GM18858 (cell line): ENCODE measurements at regions not wholly inside any gene's neighbourhood (a gene's known extent, or its start where the extent isn't known, plus 50 kb on each side); places are given as distances from the start of the nearest gene placed in this dataset.
"Not testable (repeated sequence)": the region's sequence is repeated elsewhere in the genome, so short reads cannot be mapped to it uniquely, and the experiment has no call there.

Experiments used
- ATAC-seq: cut with Tn5 transposase; IDR thresholded peaks from one replicate; pipeline ENCODE4 v1.9.1; 2021; ENCODE audit not compliant: unreplicated experiment

DNA sequence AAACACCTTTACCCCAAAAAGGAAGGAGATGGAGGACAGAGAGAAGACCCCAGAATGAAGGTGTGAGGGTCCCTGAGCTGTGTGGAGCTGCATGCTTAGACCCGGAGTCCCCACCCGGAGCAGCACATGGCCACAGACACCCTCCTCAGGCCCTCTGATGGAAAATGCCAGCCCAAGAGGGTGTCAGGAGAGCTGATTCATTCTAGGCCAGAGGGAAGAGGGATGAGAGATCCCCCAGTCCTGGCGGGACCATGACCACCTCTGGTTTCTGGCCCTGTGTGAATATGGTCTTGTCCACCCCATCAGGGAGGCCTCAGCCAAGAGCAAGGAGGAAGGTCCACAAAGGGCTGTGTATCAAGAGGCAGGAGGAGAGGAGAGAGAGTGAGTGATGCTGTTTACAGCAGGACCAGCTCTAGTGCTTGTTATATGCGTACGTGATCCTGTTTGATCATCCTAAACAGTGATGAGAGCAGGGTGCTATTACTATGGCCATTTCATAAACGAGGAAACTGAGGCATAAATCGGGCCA is 186.6 kb upstream of the HAAO start:
- no peak for ATAC-seq

DNA sequence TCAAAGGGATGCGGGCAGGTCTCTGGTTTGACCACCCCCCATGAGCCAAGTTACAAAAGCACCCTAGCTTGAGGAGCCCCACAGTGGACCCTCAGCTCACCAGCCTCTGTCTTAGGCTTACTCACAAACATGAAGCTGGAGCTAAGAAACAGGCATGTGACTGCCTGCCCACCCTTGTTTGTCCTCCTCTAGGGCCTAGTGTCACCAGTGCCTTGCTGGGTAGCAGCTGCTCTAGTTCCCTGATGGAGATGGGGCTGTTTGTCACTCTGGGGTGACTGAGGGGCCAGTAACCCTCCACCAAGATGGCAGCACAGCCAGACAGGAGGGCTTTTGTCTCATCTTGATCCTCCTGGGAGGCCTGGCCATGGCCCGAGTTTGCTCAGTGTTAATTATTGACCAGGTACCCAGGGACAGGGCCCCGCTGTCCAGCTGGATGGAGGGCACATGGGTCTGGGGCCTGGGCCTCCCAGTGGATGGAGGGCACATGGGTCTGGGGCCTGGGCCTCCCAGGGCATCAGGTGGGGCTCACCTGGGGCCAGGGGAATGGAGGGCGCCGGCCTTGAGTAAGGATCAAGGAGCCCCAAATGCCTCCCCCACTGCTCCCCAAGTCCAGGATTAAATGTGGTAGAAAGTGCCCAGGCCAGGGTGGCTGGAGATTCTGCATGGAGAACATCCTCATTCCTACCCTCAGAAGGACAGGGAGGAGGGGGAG is 185.9 kb upstream of the HAAO start:
- no peak for ATAC-seq

DNA sequence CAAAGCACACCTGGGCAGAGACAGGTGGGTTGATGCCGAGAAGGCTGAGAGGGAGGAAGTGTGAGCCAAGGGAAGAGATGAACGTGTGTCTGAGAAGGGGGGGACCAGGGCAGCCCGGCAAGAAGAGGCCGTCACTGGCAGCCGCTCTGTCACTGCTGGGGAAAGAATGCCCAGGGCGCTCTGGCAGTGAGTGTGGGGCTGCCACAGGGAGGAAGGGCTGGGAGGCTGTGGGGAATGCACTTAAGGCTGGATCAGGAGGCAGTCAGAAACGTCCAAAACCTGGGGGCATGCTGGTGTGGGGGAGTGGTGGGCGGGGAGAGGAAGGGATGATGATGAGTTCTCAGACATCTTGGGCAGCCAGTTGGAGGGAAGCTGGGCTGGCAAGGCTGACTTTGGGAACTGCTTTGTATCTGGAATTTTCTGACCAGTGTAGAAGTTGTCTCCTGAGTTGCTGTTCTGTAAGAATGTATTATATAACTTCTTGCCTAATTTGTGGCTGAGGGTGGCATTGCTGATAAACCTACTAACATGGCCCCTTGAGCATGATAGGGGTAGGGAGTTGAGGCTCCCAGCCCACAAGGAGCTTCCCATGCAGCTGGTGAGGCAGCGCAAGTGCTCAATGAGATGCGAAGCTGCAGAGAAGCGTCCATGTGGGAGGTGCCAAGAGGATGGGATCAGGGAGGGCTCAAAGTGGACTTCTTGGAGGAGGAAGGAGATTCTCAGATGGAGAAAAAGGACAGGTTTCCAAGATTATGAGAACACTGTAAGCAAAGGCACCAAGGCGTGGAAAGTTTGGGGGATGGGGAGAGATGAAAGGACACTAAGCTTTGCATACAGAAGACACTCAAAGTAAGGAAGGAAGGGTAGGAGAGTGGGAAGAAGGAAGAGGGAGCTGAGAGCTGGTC is 185.1 kb upstream of the HAAO start:
- ATAC-seq: no peak

DNA sequence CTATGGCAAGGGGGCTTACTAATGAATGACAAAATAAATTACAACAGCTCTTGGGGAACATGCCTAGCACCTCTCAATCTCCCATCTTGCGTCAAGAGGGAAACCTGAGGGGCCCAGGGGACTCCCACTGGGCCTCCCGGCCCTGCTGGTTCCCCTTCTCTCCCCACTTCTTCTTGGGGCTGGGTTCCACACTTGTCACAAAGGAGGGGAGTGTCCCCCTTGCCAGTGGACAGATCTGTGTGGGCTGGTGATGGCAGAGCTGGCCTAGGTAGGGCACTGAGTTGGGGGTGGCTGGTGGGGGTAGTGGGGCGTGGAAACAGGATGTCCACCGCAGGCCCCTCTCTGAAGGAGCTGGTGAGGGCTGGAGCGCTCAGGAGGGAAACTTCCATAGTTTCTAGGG is 184.0 kb upstream of the HAAO start:
- ATAC-seq: no peak

DNA sequence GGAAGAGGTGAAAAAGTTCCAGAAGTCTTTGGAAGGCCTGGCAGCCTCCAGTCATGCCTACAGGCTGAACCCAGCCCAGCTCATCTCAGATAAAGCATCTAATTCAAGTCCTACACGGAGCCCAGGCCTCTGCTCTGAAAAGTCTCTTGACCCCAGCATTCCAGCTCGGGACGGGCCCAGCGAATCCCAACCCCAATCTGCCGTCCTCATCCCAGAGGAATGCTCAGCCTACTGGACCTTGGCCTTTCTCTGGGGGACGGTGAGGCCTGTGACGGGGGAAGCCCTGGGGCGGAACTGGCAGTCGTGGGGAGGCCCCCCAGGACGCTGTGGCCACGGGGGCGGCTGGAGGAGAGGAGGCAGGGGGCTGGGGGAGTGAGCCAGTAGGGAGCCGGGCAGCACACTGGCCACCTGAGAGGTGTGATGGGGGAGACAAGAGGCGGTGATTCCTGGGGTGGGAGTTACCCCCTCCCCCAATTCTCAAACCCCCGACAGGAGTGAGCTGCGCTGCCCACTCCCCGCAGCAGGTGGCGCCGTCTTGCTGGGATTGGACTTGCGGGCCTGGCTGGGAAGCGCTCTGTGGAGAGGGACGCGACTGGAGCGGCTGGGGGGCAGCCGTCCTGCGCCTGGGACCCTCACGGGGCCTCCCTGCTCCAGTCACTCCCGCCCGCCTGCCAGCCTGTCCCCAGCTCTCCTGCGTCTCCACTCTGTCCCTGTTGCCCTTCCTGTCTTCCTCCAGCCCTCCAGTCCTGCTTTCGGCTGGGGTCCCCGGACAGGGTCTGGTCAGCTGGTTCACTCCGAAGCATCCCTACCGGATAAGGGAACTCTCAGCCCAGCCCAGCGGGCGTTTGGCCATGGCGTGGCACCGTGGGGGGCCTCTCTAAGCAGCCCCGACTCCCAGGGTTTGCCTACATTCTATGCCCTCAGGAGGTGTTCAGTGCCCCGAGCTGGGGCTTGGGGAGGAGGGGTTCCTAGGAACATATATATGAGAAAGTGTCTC is 182.6 kb upstream of the HAAO start:
- ATAC-seq: no peak

DNA sequence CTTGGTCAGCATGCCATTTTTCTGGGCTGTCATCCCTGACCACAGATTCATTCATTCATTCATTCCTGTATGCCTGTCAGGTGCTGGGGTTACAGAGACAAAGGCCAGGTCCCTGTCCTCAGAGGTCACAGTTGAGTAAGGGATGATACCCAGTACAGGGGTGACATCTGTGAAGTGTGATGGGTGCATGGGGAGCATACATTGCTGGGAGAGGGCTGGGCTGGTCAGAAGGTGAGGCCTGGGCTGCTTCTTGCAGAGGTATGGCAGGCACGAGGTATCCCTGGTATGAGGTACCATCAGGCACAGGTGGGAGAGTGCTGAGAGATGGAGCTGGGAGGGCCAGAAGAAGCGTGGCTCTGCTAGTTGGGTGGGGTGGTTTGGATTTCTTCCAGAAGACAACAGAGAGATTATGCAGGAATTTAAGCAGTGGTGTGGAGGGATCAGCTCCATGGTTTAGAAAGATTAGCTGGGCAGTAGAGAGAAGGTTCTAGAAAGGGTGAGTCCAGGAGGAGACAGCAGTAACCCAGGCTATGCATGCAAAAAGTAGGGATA is 181.9 kb upstream of the HAAO start:
- no peak for ATAC-seq

DNA sequence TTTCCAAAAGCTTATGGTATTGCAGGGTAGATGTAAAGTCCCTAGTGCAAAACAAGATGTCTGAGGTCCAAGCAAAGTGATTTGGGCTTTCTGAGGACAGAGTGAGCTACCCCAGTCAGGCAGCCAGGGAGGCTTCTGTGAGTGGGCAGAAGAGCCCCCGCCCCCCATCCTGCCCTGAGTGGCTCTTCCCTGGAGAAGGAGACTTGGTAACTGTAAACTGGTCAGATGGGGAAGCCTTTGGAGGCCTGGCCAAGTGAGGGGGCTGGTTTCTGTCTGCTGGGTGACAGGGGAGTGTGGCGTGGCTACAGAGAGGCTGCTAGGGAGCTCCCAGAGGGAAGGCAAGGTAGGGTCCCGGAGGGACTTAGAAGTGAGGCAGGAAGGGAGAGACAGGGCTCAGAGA is 181.3 kb upstream of the HAAO start:
- no peak for ATAC-seq

DNA sequence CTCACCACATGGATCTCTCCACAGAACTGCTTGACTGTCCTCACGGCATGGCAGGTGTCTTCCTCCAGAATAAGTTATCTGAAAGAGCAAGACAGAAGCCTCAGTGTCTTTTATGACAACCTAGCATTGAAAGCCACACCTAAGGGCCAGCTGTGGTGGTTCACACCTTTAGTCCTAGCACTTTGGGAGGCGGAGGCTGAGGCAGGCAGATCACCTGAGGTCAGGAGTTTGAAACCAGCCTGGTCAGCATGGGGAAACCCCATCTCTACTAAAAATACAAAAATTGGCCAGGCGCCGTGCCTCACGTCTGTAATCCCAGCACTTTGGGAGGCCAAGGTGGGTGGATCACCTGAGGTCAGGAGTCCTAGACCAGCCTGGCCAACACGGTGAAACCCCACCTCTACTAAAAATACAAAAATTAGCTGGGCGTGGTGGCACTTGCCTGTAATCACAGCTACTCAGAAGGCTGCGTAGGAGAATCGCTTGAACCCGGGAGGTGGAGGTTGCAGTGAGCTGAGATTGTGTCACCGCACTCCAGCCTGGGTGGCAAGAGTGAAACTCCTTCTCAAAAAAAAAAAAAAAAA is 180.6 kb upstream of the HAAO start:
- ATAC-seq: not testable (repeated sequence)

DNA sequence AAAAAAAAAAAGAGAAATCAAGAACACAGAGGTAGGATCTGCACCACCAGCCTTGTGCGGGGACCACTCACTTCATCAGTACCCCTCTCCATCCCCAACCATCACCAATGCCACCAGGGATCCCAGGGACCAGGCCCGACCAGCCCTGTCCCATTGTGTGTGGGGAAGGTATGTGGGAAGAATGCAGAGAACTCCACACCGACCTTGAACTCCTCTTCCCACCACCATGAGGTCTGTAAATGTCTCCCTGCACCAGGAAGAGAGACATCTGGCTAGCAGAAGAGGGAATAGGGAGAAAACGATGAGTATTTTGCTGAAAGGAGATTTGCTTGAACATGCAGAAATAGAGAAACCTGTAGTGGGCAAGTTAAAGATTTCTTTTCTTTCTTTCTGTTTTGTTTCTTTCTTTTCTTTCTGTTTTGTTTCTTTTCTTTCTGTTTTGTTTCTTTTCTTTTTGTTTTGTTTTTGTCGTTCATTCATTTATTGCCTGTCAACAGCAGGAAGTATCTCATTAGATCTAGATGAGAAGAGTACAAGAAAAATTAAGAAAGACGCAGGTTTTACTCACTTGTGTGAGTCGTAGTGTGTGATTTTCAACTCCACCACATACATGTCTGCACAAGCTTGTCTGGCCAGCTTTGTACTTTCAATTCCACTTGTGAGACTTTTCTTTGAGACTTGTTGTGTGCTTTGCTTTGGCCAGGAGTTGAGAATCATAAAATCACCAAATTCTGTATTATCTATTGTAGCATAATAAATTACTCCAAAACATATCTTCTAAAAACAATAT is 179.8 kb upstream of the HAAO start:
- ATAC-seq: no peak

DNA sequence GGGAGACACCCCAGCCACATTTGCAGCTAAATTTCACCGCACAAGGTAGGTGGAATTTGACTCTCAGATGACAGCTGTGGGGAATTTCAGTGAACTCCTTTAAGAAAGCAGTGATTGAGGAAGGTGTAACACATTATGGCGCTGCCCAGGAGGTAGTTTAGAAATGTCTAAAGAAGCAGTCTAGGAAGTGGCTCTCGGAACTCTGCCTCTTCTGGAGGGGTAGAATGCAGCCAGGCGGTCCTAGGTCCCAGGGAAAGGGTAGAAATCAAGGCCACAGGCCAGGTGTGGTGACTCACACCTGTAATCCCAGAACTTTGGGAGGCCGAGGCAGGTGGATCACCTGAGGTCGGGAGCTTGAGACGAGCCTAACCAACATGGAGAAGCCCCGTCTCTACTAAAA is 179.0 kb upstream of the HAAO start:
- no peak for ATAC-seq

DNA sequence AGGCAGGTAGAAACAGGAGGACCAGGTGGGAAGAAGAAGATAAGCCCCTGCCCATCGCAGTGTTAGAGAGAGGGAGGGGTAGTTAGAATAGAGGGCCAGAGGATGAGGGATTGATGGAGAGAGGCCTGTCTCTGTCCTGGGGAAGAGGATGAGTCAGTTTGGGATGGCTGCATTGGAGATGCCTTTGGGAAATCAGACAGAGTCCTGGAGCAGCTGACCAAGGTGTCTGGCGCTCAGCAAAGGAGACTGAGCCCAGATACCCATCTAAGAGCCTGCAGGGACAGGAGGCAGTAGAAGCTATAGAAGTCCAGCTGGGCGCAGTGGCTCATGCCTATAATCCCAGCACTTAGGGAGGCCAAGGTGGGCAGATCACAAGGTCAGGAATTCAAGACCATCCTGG is 177.8 kb upstream of the HAAO start:
- ATAC-seq: no peak

DNA sequence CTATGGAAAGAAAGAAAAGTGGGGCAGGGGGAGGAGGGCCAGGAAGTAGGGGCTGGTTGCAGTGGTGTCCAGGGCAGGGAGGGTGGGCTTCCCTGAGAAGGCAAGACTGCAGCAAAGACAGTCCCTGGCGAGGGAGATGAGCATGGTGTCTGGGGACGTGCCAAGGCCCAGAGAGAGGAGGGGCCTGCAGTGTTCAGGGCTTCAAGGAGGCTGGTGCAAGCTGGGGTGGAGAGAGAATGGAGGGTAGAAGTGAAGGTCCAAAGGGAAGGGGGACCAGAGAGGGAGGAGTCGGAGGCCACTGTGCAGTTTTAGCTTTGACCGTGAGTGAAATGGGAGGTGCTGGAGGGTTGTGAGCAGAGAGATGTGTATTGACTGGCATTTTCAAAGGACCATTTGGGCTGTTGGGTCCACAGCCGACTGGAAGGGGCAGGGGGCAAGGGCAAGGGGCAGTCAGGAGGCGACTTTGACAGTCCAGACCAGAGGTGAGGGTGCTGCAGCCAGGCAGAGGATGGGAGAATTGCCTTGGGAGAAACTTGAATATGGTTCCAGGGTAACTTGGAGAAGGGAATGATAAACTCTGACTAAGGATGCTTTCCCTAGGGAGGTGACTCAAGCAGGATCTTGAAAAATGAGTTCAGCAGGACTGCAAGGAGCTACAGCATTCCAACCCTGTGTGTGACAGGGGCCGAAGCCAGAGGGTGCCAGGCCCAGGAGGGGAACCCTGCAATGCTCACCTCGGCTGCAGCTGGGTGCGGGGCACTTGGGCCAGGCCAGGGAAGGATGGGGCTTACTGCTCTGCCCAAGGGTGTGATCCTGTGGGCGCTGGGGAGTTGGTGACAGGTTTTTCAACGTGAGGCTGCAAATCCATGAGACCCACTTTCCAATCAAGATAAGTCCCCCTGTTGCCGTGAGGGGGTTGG is 177.1 kb upstream of the HAAO start:
- ATAC-seq: no peak

DNA sequence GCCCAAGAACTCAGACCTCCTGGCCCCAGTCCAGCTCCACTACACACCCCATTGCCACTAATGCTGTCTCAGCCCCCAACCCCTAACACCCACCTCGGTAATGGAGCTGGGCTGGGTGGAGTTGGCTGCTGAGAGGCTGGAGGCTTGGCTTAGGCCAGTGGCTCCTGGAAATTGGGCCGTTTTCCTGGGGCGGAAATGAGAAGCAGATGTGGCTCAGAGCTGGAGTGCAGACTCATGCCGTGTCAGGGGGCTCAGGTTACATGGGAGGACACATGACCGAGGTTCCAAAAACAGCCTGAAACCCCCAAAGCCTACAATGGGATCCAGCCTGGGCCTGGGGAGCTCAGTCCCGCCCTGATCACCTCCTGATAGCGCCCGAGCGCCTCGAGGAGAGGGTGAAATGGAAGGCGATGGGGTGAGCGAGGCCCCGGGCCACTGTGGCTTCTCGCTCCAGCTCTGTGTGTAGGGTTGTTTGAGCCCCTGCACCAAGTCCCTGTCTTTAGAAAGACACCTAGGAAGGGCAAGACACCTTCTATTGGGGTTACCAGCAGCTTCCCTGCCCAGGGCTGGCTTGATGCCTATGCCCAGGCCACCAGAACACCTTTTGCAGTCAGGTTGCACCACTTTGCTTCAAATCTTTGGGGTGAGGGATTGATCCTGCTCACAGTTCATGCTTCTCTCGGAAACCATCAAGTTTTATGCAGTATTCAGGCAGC is 175.7 kb upstream of the HAAO start:
- no peak for ATAC-seq

DNA sequence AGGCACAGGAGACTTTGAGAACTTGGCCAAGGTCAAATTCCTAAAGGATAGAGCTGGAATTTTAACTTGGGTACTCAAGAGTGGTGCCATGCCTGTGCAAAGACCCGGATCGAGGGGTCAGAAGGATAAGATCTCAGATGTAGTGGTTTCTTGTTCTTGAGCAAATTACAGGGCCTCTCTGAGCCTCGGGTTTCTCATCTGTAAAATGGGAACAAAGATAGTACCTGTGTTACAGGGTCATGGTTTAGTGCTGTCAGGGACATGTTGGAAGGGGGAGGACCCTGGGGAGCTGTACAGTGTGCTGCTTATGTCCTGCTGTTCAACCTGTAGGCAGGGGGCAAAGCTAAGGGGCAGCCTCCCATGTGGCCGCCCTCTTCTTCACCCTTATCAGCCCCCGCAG is 173.5 kb upstream of the HAAO start:
- ATAC-seq: no peak

DNA sequence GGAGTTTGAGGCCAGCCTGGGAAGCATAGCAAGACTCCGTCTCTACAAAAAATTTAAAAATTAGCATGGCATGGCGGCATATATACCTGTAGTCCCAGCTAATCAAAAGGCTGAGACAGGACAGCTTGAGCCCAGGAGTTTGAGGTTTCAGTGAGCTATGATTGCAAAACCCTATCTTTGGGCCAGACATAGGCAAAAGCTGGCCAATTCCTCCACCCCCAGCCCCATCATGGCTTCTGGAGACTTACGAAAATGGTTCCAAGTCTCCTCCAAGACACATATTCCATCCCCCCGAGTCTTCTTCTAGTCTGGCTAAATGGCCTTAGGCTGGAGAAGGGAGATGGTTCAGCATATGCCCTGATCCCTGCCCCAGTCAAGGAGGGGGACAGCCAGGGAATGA is 172.8 kb upstream of the HAAO start:
- ATAC-seq: no peak

DNA sequence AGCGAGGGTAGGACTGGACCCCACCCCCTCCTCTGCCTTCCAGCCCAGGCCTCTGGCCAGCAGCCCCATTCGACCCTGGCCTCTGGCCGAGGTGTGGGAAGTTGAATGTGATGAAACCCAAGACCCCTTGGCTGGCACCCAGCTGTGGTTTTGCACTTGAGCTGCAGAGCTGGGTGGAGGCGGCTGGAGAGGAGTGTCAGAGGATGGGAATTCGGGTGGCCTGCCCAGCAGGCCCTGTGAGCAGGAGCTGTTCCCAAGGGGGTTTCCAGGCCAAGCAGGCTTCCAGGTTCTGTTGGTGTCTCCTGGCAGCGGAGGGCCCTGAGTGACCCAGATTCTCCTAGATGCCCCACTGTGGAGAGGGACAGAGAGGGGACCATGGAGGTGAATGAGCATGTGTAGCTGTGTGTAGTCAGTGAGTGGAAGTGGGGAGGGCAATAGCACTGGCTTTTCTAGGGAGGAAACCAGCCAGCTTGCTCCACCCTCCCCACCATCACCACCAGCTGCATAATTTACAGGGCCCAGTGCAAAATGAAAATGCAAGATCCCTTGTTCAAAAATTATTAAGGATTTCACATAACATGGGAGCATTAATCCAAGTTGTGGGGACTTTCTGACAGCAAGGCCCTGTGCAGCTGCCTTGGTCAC is 172.2 kb upstream of the HAAO start:
- no peak for ATAC-seq

DNA sequence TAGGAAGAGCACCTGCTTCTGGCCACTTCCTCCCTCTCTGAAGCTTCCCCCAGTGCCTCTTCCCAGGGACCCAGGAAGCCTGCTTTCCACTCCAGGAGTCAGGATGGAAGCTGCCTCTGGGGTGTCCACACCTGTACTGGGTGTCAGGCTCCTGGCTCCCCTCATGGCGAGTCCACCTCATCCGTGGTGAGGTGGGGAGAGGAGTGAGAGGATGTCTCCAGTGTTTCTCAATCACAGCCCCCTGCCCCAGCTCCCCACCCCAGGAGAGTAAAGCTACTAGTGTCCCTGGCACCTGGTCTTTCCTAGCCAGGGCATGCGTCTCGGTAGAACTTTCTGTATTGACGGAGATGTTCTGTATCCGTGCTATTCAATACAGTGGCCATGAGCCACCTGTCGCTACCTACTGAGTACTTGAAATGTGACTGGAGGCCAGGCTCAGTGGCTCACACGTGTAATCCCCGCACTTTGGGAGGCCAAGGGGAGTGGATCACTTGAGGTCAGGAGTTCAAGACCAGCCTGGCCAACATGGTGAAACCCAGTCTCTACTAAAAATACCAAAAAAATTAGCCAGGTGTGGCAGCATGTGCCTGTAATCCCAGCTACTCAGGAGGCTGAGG is 171.2 kb upstream of the HAAO start:
- ATAC-seq: no peak
